ENCODE measurements at regions not wholly inside any gene's neighbourhood (a gene's known extent, or its start where the extent isn't known, plus 50 kb on each side); places are given as distances from the start of the nearest gene placed in this dataset.
"Not testable (repeated sequence)": the region's sequence is repeated elsewhere in the genome, so short reads cannot be mapped to it uniquely, and the experiment has no call there.

GRCh38 chr1:191671236-191671635 lies 487.0 kb upstream of the RGS18 start:
- no peak for DNase-seq (ENCODE audit: low read depth)

DNA sequence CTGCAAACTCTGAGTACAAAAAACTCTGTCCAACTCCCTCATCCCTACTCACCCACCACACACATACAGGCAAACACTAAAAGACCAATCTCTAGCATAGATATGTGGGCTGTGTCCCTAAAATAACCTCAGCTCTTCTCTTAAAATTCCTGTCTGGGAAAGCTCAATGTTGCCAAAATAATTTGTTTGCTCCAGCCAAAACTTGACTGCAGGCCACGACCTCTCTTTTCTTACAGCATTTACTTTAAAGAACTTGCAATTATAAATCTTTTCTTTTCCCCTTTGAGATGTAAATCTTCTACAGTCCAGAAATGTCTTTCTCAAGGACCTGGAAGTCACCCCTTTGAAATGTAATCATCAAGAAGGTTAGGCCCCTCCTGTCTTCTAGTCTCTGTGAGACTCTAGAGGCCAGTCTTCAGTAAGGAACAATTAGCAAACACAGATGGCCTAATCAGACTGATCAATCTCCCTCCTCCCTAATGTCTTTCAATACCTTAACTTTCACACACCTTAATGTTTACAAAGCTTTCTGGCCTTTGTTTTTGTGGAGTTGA lies 483.6 kb upstream of the RGS18 start:
- DNase-seq (ENCODE audit: low read depth): no peak

- no peak for DNase-seq (ENCODE audit: low read depth)
Measured at GRCh38 chr1:191675856-191676783, 482.1 kb upstream of the RGS18 start.

DNA sequence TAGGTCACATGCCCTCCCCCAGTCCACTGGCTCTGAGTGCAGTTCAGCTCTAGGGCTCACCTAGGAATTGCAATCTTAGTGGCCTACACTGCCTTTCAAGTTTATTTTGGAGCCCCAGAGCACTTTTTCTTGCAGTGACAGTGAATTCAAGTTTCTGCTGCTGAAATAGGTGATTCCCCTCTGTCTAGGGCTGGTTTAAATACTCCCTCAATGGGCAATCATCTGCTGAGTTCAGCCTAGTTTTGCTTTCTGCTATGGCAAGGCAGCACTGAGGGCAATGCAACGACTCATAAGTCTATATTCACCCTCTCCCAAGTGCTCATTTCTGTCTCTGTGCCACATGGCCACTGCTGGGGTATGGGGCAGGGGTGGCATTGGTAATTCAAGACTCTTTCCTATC lies 472.6 kb upstream of the RGS18 start:
- DNase-seq (ENCODE audit: low read depth): no peak

DNA sequence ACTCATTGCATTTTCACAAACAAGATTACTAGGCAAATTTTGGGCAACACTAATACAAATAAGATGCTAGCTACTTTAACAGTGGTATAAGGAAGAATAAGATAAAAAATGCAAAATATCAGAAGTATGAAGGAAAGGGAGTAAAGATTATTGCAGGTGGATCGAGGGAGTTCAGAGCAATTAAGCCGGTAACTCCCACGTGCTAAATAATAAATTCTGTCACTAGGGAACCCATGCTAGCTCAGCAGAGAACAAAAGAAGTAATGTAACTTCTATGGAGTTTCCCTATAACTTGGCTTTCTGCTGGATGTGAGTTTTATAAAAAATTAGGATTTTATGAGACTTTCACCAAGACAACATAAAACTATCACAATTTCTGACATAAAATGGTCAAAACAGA lies 470.5 kb upstream of the RGS18 start:
- no peak for DNase-seq (ENCODE audit: low read depth)

- DNase-seq (ENCODE audit: low read depth): no peak
Measured at GRCh38 chr1:191690931-191691330, 467.3 kb upstream of the RGS18 start.

GRCh38 chr1:191693797-191694196 lies 464.5 kb upstream of the RGS18 start:
- no peak for DNase-seq (ENCODE audit: low read depth)

DNA sequence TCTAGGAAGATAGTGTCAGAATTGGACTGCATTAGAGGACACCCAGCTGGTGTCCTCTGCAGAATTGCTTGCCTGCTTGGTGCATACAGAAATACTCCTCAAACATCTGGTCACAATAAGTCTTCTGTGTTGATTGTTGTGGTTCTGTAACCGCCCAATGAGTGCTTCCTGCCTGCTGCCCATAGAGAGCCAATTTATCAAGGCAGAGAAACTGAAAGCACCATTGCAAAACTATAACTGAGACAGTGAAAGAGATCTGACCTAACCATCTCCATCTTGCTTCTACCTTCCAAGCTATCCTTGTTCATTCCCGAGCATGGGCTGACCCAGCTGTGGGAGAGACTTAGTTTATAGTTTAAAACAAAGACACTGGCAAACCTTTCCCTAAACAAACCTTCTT lies 462.4 kb upstream of the RGS18 start:
- DNase-seq (ENCODE audit: low read depth): no peak

DNA sequence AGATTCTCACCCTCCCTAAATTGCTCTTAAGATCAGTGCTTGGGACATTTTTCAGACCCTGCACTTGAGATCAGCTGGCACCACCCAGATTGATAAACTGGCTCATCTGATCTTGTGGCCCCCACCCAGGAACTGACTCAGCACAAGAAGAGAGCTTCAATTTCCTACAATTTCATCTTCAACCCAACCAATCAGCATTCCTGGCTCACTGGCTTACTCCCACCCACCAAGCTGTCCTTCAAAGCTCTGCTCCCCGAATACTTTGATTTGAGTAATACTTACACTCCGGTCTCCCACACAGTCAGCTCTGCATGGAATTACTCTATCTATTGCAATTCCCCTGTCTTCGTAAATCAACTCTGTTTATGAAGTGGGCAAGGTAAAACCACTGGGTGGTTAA lies 461.9 kb upstream of the RGS18 start:
- no peak for DNase-seq (ENCODE audit: low read depth)

DNA sequence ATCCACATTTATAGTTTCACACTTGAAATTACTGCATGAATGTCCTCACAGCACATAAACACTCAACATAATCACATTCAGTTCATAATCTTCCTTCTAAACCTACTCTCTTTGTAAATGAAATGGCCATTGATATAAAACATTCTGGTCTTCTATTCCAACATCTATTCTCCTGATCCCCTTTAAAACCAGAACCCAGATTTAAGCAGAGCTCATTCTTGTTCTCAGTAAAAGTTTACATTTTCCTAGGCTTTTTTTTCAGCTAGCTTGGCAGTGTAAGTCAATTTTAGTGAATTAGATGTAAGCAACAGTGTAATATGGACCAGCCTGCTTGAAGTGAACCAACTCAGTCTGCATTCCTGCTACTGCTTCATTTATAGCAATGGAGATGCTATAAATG lies 460.7 kb upstream of the RGS18 start:
- DNase-seq (ENCODE audit: low read depth): no peak

DNA sequence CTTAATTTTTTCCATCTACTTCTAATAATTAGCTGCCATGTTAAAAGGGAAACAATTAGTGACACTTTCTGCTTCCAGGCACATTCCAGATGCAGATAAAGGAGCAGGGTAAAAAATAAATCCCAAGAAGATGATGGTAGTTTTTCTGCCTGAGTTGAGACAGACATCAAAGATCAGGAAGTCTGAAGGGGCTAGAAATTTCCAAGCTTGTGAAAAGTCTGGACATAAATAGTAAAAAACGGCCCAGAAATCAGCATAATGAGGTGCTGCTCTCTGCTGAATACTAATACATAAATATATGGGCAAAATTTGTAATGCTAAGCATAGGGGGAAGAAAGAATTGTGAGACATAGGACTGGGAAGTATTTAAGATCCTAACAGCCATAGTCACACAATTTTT lies 460.0 kb upstream of the RGS18 start:
- no peak for DNase-seq (ENCODE audit: low read depth)

DNA sequence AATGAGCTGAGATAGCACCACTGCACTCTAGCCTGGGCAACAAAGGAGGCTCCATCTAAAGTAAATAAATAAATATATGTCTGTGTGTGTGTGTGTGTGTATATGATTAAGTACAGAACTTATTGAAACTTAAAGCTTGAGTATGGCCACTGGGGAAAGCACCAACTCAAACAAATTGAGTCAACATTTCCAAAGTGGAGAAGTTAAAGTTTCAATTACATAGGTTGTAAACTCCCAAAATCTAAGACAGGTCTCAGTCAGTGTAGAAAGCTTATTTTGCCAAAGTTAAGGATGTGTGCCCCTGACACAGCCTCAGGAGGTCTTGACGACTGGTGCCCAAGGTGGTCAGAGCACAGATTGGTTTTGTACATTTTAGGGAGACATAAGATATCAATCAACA lies 458.9 kb upstream of the RGS18 start:
- DNase-seq (ENCODE audit: low read depth): no peak

- no peak for DNase-seq (ENCODE audit: low read depth)
Measured at GRCh38 chr1:191700922-191701321, 457.3 kb upstream of the RGS18 start.

GRCh38 chr1:191702124-191702523 lies 456.1 kb upstream of the RGS18 start:
- no peak for DNase-seq (ENCODE audit: low read depth)

GRCh38 chr1:191707288-191707687 lies 451.0 kb upstream of the RGS18 start:
- DNase-seq (ENCODE audit: low read depth): no peak

GRCh38 chr1:191709215-191709614 lies 449.0 kb upstream of the RGS18 start:
- no peak for DNase-seq (ENCODE audit: low read depth)

- no peak for DNase-seq (ENCODE audit: low read depth)
Measured at GRCh38 chr1:191711961-191712360, 446.3 kb upstream of the RGS18 start.

GRCh38 chr1:191714845-191715244 lies 443.4 kb upstream of the RGS18 start:
- no peak for DNase-seq (ENCODE audit: low read depth)

- no peak for DNase-seq (ENCODE audit: low read depth)
Measured at GRCh38 chr1:191729742-191730141, 428.5 kb upstream of the RGS18 start.

DNA sequence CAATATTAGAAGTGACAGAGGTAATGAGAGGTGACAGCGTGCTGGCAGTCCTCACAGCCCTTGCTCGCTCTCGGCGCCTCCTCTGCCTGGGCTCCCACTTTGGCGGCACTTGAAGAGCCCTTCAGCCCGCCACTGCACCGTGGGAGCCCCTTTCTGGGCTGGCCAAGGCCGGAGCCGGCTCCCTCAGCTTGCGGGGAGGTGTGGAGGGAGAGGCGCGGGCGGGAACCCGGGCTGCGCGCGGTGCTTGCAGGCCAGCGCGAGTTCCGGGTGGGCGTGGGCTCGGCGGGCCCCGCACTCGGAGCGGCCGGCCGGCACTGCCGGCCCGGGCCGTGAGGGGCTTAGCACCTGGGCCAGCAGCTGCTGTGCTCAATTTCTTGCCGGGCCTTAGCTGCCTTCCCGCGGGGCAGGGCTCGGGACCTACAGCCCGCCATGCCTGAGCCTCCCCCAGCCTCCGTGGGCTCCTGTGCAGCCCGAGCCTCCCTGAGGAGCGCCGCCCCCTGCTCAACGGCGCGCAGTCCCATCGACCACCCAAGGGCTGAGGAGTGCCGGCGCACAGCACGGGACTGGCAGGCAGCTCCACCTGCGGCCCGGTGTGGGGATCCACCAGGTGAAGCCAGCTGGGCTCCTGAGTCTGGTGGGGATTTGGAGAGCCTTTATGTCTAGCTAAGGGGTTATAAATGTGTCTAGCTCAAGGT lies 426.5 kb upstream of the RGS18 start:
- DNase-seq (ENCODE audit: low read depth): not testable (repeated sequence)

DNA sequence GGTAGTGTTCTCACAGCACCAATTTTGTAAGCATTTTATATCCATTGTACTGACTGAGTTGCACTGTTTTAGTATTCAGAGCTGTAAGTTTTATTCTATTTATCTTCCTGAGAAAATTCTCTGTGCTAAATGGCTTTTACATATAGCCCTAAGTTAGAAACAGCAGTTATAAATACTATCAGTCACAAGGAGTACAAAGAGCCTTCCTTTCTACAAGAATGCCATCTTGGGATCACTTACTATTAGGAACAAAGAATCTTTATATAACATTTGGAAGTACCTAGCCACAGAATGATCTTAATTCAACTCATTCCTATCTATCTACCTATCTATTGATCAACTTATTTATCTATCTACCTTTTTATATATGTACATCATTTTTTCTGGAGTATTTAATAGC lies 423.9 kb upstream of the RGS18 start:
- no peak for DNase-seq (ENCODE audit: low read depth)

- no peak for DNase-seq (ENCODE audit: low read depth)
Measured at GRCh38 chr1:191739544-191739943, 418.7 kb upstream of the RGS18 start.

DNA sequence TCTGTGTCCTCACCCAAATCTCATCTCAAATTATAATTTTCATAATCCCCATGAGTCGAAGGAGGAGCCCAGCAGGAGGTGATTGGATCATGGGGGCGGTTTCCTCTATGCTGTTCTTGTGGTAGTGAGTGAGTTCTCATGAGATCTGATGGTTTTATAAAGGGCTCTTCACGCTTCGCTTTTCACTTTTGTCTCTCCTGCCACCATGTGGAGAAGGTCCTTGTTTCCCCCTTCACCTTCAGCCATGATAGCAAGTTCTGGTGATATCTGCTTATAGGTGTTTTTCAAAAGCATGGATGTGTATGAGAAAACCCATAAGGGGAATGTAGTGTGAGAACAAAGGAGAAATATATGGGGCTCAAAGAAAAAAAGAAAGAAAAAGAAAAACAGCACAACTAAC lies 405.9 kb upstream of the RGS18 start:
- DNase-seq (ENCODE audit: low read depth): no peak
